OCI-LY7 (cell line): ENCODE measurements at regions not wholly inside any gene's neighbourhood (a gene's known extent, or its start where the extent isn't known, plus 50 kb on each side); places are given as distances from the start of the nearest gene placed in this dataset.

ENCODE experiments used
- BruUV-seq: library from RNA; stranded (reverse); fragments of 400-500 nt; replicated peaks from 2 replicates; lab custom pipeline; 2021; lab: Mats Ljungman, UMichigan
- CTCF ChIA-PET: fragments of 300-600 bp; sonication (Branson Sonifier 250); formaldehyde crosslinking; loops from one replicate; lab custom pipeline; 2022; ENCODE audit warnings: antibody characterized with exemption; ENCODE audit not compliant: unreplicated experiment; lab: Charles Lee
- POLR2A ChIA-PET: fragments of 300-600 bp; sonication (Branson Sonifier 250); formaldehyde crosslinking; loops from one replicate; lab custom pipeline; 2022; ENCODE audit warnings: antibody characterized with exemption; lab: Charles Lee
- DNase-seq: peaks from one replicate; pipeline ENCODE4 v3.0.0-alpha.2; 2015; ENCODE audit warnings: low spot score
- H2AFZ ChIP-seq: fragments of 200-600 bp; sonication (generic), shearing (Covaris generic); 2 replicates; pipeline ENCODE4 v1.6.1; 2014; ENCODE audit warnings: mild to moderate bottlenecking, antibody characterized with exemption, low read length, moderate library complexity
- H3K27ac ChIP-seq: fragments of 200-600 bp; sonication (generic); 2 replicates; pipeline ENCODE4 v1.5.1; 2014; ENCODE audit warnings: mixed run types, low read depth, mild to moderate bottlenecking, moderate library complexity, low read length, inconsistent platforms; ENCODE audit not compliant: poor library complexity, severe bottlenecking
- H3K36me3 ChIP-seq: fragments of 200-600 bp; sonication (generic); 2 replicates; pipeline ENCODE4 v1.6.1; 2014; ENCODE audit warnings: mild to moderate bottlenecking, antibody characterized with exemption, low read length, moderate library complexity, mixed read lengths; ENCODE audit not compliant: insufficient read depth
- H3K4me1 ChIP-seq: fragments of 200-600 bp; sonication (generic); 2 replicates; pipeline ENCODE4 v1.5.1; 2014; ENCODE audit warnings: mild to moderate bottlenecking, low read length; ENCODE audit not compliant: insufficient read depth, poor library complexity, severe bottlenecking
- H3K4me2 ChIP-seq: fragments of 200-600 bp; sonication (generic); 2 replicates; pipeline ENCODE4 v1.6.1; 2014; ENCODE audit warnings: mild to moderate bottlenecking, low read length
- H3K4me3 ChIP-seq: fragments of 200-600 bp; sonication (generic); 2 replicates; pipeline ENCODE4 v1.5.1; 2014; ENCODE audit warnings: mild to moderate bottlenecking, low read depth, low read length; ENCODE audit not compliant: poor library complexity, severe bottlenecking
- H3K79me2 ChIP-seq: fragments of 200-600 bp; sonication (generic); 2 replicates; pipeline ENCODE4 v1.6.1; 2016; ENCODE audit warnings: low read depth, mild to moderate bottlenecking, low read length, moderate library complexity, mixed read lengths; ENCODE audit not compliant: insufficient read depth
- H3K9me2 ChIP-seq: fragments of 200-600 bp; sonication (generic); 2 replicates; pipeline ENCODE4 v1.6.1; 2016; ENCODE audit warnings: mild to moderate bottlenecking, low read length, mixed read lengths; ENCODE audit not compliant: insufficient read depth
- H3K9me3 ChIP-seq: fragments of 200-600 bp; sonication (generic); 2 replicates; pipeline ENCODE4 v1.6.1; 2014; ENCODE audit warnings: mild to moderate bottlenecking, mixed run types, low read length, mixed read lengths
- H4K20me1 ChIP-seq: fragments of 200-600 bp; sonication (generic); 2 replicates; pipeline ENCODE4 v1.6.1; 2014; ENCODE audit warnings: mild to moderate bottlenecking, antibody characterized with exemption, low read length, moderate library complexity, mixed read lengths; ENCODE audit not compliant: insufficient read depth
- EZH2phosphoT487 ChIP-seq: fragments of 200-600 bp; sonication (generic); IDR thresholded peaks from 2 replicates; pipeline ENCODE4 v1.6.1; 2018; ENCODE audit warnings: low read depth, borderline replicate concordance, mild to moderate bottlenecking, mixed run types, antibody characterized with exemption, low read length, moderate library complexity, mixed read lengths
- intact Hi-C: fragments of 100-400 bp; cut with micrococcal nuclease; formaldehyde crosslinking; loops from one replicate; pipeline ENCODE4 v1.10.0; 2022; ENCODE audit not compliant: unreplicated experiment
- TF ChIP-seq, protein P1 (sequence below): fragments of 200-600 bp; sonication (generic); conservative IDR thresholded peaks from 2 replicates; pipeline ENCODE4 v1.5.1; 2014; ENCODE audit warnings: mild to moderate bottlenecking, antibody characterized with exemption, low read length, moderate library complexity, mixed read lengths

- Histone ChIP-seq H2AFZ (no peak overlapping the region), H3K36me3 (no peaks in the 10 kb centered on the region), H4K20me1 (no peaks in the 10 kb centered on the region), H3K79me2 (no peaks in the 10 kb centered on the region), H3K4me3 (no peak overlapping the region), H3K9me2 (no peaks in the 10 kb centered on the region), H3K4me1 (no peaks in the 10 kb centered on the region), H3K27ac (no peak overlapping the region), H3K9me3 (no peaks in the 10 kb centered on the region), H3K4me2 (no peak overlapping the region)
- no peak for TF ChIP-seq EZH2phosphoT487
- TF ChIP-seq, protein P1, sequence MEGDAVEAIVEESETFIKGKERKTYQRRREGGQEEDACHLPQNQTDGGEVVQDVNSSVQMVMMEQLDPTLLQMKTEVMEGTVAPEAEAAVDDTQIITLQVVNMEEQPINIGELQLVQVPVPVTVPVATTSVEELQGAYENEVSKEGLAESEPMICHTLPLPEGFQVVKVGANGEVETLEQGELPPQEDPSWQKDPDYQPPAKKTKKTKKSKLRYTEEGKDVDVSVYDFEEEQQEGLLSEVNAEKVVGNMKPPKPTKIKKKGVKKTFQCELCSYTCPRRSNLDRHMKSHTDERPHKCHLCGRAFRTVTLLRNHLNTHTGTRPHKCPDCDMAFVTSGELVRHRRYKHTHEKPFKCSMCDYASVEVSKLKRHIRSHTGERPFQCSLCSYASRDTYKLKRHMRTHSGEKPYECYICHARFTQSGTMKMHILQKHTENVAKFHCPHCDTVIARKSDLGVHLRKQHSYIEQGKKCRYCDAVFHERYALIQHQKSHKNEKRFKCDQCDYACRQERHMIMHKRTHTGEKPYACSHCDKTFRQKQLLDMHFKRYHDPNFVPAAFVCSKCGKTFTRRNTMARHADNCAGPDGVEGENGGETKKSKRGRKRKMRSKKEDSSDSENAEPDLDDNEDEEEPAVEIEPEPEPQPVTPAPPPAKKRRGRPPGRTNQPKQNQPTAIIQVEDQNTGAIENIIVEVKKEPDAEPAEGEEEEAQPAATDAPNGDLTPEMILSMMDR = no peak
- CTCF ChIA-PET = no interaction called here
- POLR2A ChIA-PET = no interaction called here
- intact Hi-C loops = no loop called here
- no TSS peak for BruUV-seq
- no peak for DNase-seq
Measured at GRCh38 chrX:6382284-6382683, 152.6 kb downstream of the VCX3A start.

DNA sequence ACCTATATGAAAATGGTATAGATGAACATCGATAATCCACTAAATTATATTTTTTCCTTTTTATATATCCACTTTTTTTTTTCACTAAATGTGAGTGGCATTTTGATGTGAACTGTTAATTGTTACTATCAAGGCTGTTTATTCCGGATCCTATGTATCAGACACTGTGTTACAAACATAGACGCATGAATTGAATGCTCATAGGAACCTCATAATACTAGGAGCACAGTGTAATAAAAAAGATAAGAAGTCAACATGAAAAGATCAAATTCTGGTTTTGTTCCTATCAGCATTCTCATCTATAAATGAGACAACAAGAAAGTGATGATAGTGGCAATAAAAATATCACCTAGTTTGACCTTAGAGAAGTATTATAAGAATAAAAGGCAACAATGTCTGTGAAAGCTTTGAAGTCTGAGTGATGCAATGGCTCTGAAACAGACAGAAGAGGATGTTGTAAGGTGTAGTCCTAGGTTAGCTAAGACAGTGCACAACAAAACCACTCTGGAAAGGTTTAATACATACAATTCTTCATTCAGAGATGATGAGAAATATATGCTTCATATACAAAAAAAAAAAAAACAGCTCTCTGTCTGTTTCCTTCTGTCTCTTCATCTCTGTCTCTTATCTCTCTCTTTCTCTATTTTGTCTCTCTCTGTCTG lies 148.6 kb upstream of the NLGN4X start:
- H2AFZ ChIP-seq = no peak overlapping the region
- BruUV-seq = no TSS peak
- H3K36me3 ChIP-seq = no peaks in the 10 kb centered on the region
- TF ChIP-seq, protein P1 = no peak
- TF ChIP-seq EZH2phosphoT487 = no peak
- ChIA-PET POLR2A (no interaction called here), CTCF (no interaction called here)
- DNase-seq = no peak
- H3K9me3 ChIP-seq = no peaks in the 10 kb centered on the region
- intact Hi-C loops = no loop called here
- no peak overlapping the region for H3K4me2 ChIP-seq
- H3K4me1 ChIP-seq = no peaks in the 10 kb centered on the region
- no peak overlapping the region for H3K4me3 ChIP-seq
- H4K20me1 ChIP-seq = no peaks in the 10 kb centered on the region
- no peaks in the 10 kb centered on the region for H3K79me2 ChIP-seq
- H3K9me2 ChIP-seq = no peaks in the 10 kb centered on the region
- no peak overlapping the region for H3K27ac ChIP-seq

- intact Hi-C loops = no loop called here
Measured at GRCh38 chrX:6374556-6374955, 145.9 kb upstream of the NLGN4X start.

More at GRCh38 chrX:6374556-6374955, 145.9 kb upstream of the NLGN4X start:
- H2AFZ ChIP-seq = no peak overlapping the region
- H3K4me2 ChIP-seq = no peak overlapping the region
- TF ChIP-seq, protein P1 = no peak
- no peak for TF ChIP-seq EZH2phosphoT487
- BruUV-seq = no TSS peak
- H3K4me1 ChIP-seq = no peaks in the 10 kb centered on the region
- no peak for DNase-seq
- no peaks in the 10 kb centered on the region for H3K9me2 ChIP-seq
- ChIA-PET POLR2A (no interaction called here), CTCF (no interaction called here)
- no peak overlapping the region for H3K4me3 ChIP-seq
- H3K9me3 ChIP-seq = no peaks in the 10 kb centered on the region
- H3K36me3 ChIP-seq = no peaks in the 10 kb centered on the region
- H3K79me2 ChIP-seq = no peaks in the 10 kb centered on the region
- H4K20me1 ChIP-seq = no peaks in the 10 kb centered on the region
- H3K27ac ChIP-seq = no peak overlapping the region
